A549 (cell line): ENCODE measurements at regions not wholly inside any gene's neighbourhood (a gene's known extent, or its start where the extent isn't known, plus 50 kb on each side); places are given as distances from the start of the nearest gene placed in this dataset.

ENCODE experiments used
- ATAC-seq, 2 experiments: fragments of 200-7000 bp in 1 of 2; fragments of >200 bp in 1 of 2; cut with Nextera tagmentation in 1 of 2; cut with Tn5 transposase in 1 of 2; 3 replicates each; pipeline versions ENCODE4 v1.8.0 to v1.9.1; 2018 to 2020; ENCODE audit warnings: mild to moderate bottlenecking in 1 of 2, moderate library complexity in 1 of 2
- CTCF ChIA-PET: fragments of 300-600 bp; sonication (Branson Sonifier 250); formaldehyde crosslinking; extraction: SDS; loops from one replicate; lab custom pipeline; 2021; ENCODE audit warnings: antibody characterized with exemption, inconsistent platforms; lab: Yijun Ruan, JAX
- POLR2A ChIA-PET: fragments of 350-600 bp; formaldehyde crosslinking; extraction: SDS; loops from one replicate; lab custom pipeline; 2021; ENCODE audit warnings: antibody characterized with exemption, inconsistent platforms; lab: Yijun Ruan, JAX
- DNase-seq, 2 experiments: peaks; one replicate each; pipeline versions ENCODE4 v3.0.0 to v3.0.0-alpha.2; 2011 to 2016; ENCODE audit warnings: low read depth in 1 of 2, low spot score in 1 of 2
- FAIRE-seq: peaks from 2 replicates; lab custom pipeline; 2011; peaks lifted over from hg19 to GRCh38; lab: Jason Lieb, UNC
- H3K27ac ChIP-seq, 2 experiments: fragments of >200 bp; sonication (Bioruptor Twin); formaldehyde crosslinking; 3 replicates each; pipeline ENCODE4 v1.5.1; 2016 to 2017
- H3K4me1 ChIP-seq: fragments of >200 bp; sonication (Bioruptor Twin); formaldehyde crosslinking; 3 replicates; pipeline ENCODE4 v1.6.1; 2016
- H3K4me2 ChIP-seq: fragments of >200 bp; sonication (Bioruptor Twin); formaldehyde crosslinking; 3 replicates; pipeline ENCODE4 v1.6.1; 2016
- H3K4me3 ChIP-seq: fragments of >200 bp; sonication (Bioruptor Twin); formaldehyde crosslinking; 3 replicates; pipeline ENCODE4 v1.5.1; 2016
- H3K9me3 ChIP-seq: fragments of >200 bp; sonication (Bioruptor Twin); formaldehyde crosslinking; 3 replicates; pipeline ENCODE4 v1.6.1; 2016
- CEBPB ChIP-seq, 2 experiments: fragments of >200 bp in 1 of 2; sonication (Bioruptor Twin) in 1 of 2; formaldehyde crosslinking in 1 of 2; IDR thresholded peaks; 2 replicates each; pipeline ENCODE4 v1.6.1; 2012 to 2016
- CHD4 ChIP-seq: fragments of 200-600 bp; sonication (generic); IDR thresholded peaks from 2 replicates; pipeline ENCODE4 v1.6.1; 2016; ENCODE audit warnings: antibody characterized with exemption, mild to moderate bottlenecking, borderline replicate concordance
- CTCF ChIP-seq: fragments of >200 bp; sonication (Bioruptor Twin); formaldehyde crosslinking; IDR thresholded peaks from 3 replicates; pipeline ENCODE4 v1.5.1; 2016
- E2F6 ChIP-seq: IDR thresholded peaks from 2 replicates; pipeline ENCODE4 v1.6.1; 2012; ENCODE audit warnings: low read depth, borderline replicate concordance
- EHMT2 ChIP-seq: fragments of 200-600 bp; sonication (generic); IDR thresholded peaks from 2 replicates; pipeline ENCODE4 v1.6.1; 2016; ENCODE audit warnings: antibody characterized with exemption, low read depth, mild to moderate bottlenecking, moderate library complexity
- ESRRA ChIP-seq: fragments of 150-350 bp; IDR thresholded peaks from 2 replicates; pipeline ENCODE4 v1.6.1; 2014; ENCODE audit warnings: mild to moderate bottlenecking, low read length, borderline replicate concordance
- GATA3 ChIP-seq: IDR thresholded peaks from 2 replicates; pipeline ENCODE4 v1.6.1; 2012; ENCODE audit warnings: borderline replicate concordance
- HOXB13 ChIP-seq: fragments of 250-450 bp; sonication (Bioruptor Pico); IDR thresholded peaks from 2 replicates; pipeline ENCODE4 v1.5.0; 2020; ENCODE audit warnings: low read depth, mild to moderate bottlenecking, moderate library complexity
- JUNB ChIP-seq: fragments of >200 bp; sonication (Bioruptor Twin); formaldehyde crosslinking; IDR thresholded peaks from 2 replicates; pipeline ENCODE4 v1.6.1; 2016
- KDM5A ChIP-seq: fragments of 200-600 bp; sonication (generic); IDR thresholded peaks from 2 replicates; pipeline ENCODE4 v1.6.1; 2016; ENCODE audit warnings: antibody characterized with exemption, mild to moderate bottlenecking
- NFE2L2 ChIP-seq: fragments of 150-350 bp; conservative IDR thresholded peaks from 2 replicates; pipeline ENCODE4 v1.6.1; 2014; ENCODE audit warnings: low read length
- NPAS2 ChIP-seq: fragments of 250-450 bp; sonication (Bioruptor Pico); IDR thresholded peaks from 2 replicates; pipeline ENCODE4 v1.8.0; 2022; ENCODE audit warnings: mild to moderate bottlenecking, moderate library complexity, borderline replicate concordance
- RARB ChIP-seq: fragments of 250-450 bp; sonication (Bioruptor Pico); IDR thresholded peaks from 2 replicates; pipeline ENCODE4 v1.8.0; 2021; ENCODE audit warnings: mild to moderate bottlenecking, moderate library complexity
- REST ChIP-seq: fragments of 200-600 bp; sonication (generic); IDR thresholded peaks from 2 replicates; pipeline ENCODE4 v1.6.1; 2016; ENCODE audit warnings: antibody characterized with exemption, mild to moderate bottlenecking, moderate library complexity
- SREBF2 ChIP-seq: fragments of 450-650 bp; IDR thresholded peaks from 2 replicates; pipeline ENCODE4 v1.6.1; 2014; ENCODE audit warnings: mild to moderate bottlenecking, moderate library complexity
- TFCP2L1 ChIP-seq: fragments of 250-450 bp; sonication (Bioruptor Pico); IDR thresholded peaks from 2 replicates; pipeline ENCODE4 v1.5.0; 2021; ENCODE audit warnings: mild to moderate bottlenecking
- ZC3H11A ChIP-seq: fragments of 450-650 bp; IDR thresholded peaks from 2 replicates; pipeline ENCODE4 v1.6.1; 2014; ENCODE audit warnings: antibody characterized with exemption, mild to moderate bottlenecking
- ZSCAN20 ChIP-seq: fragments of 250-450 bp; sonication (Bioruptor Pico); IDR thresholded peaks from 2 replicates; pipeline ENCODE4 v1.8.0; 2022; ENCODE audit warnings: mild to moderate bottlenecking, moderate library complexity
- WGBS: methylation state at CpG from one replicate; pipeline ENCODE4 v1.1.6; 2017; ENCODE audit errors: missing lambda C conversion rate; 5-methylcytosine and 5-hydroxymethylcytosine counted together
- TF ChIP-seq, protein P1 (sequence below): IDR thresholded peaks from 2 replicates; pipeline ENCODE4 v1.6.1; 2012

GRCh38 chr6:141744971-141745370 lies 387.8 kb upstream of the GJE1 start:
- TF ChIP-seq KDM5A (no peak), ESRRA (no peak), SREBF2 (no peak), CHD4 (no peak), HOXB13 (CRISPR knock-in tag) (no peak), RARB (CRISPR knock-in tag) (no peak), ZSCAN20 (no peak), CTCF (no peak), E2F6 (no peak), NPAS2 (CRISPR knock-in tag) (no peak)
- WGBS: 39% methylated on average over 3 of the region's 3 CpGs
- no peak overlapping the region for H3K4me3 ChIP-seq
- no peak for FAIRE-seq
- DNase-seq: no peak
- CTCF ChIA-PET: no interaction called here
- H3K4me1 ChIP-seq: no peaks in the 10 kb centered on the region
- H3K27ac ChIP-seq: no peak overlapping the region
- POLR2A ChIA-PET: no interaction called here
- H3K4me2 ChIP-seq: no peak overlapping the region
- H3K9me3 ChIP-seq: no peaks in the 10 kb centered on the region
- no peak for ATAC-seq

DNA sequence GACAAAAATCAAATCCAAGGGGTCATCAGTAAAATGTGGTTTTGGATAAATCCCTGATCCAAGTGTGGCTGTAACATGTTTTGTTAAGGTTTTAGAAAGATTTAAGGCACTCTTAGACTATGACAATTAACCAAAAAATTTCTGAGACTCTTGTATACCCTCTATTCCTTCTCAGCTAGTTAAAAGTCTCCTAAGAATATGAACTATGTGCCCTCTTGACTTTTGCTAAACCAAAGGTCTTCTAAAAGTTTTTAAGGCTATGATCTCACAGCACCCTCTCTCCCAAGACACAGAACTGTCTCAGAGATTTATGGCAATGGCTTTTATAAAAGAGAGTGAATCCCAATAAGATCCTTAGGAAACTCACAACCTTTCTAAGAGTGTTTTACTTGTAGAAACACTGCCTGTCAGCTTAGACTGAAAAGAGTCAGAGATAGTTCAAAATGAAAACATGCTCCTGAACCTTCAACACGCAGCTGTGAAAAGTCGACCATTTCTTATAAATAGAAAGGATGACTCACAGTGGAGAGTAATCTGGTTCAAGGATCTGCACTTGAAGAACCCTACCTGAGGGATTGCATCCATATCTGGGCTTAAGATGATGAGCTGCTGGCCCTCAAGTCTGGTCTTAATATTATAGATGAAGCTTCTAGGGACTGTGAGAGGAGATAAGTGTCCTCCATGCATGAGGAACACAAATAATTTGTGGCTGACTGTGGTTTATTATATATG lies 388.4 kb upstream of the GJE1 start:
- POLR2A ChIA-PET: no interaction called here
- no peak overlapping the region for H3K4me3 ChIP-seq
- TF ChIP-seq ZC3H11A (no peak), ESRRA (no peak), EHMT2 (no peak), RARB (CRISPR knock-in tag) (no peak), CEBPB (IDR thresholded peaks at IDR 0.05) (no peak), GATA3 (no peak), NFE2L2 (no peak), HOXB13 (CRISPR knock-in tag) (no peak), CTCF (no peak), REST (no peak), TFCP2L1 (CRISPR knock-in tag) (no peak), JUNB (no peak)
- TF ChIP-seq, protein P1, sequence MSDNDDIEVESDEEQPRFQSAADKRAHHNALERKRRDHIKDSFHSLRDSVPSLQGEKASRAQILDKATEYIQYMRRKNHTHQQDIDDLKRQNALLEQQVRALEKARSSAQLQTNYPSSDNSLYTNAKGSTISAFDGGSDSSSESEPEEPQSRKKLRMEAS: no peak
- TF ChIP-seq, all 56 proteins: peak for 0
- 6% methylated on average over 2 of the region's 2 CpGs for WGBS
- Histone ChIP-seq H3K4me1 (no peaks in the 10 kb centered on the region), H3K4me2 (no peak overlapping the region), H3K27ac (no peak overlapping the region), H3K9me3 (no peaks in the 10 kb centered on the region)
- DNase-seq (no peak), FAIRE-seq (no peak), ATAC-seq (no peak)
- CTCF ChIA-PET: no interaction called here
